GM18517 (cell line): ENCODE measurements at regions not wholly inside any gene's neighbourhood (a gene's known extent, or its start where the extent isn't known, plus 50 kb on each side); places are given as distances from the start of the nearest gene placed in this dataset.
"Not testable (repeated sequence)": the region's sequence is repeated elsewhere in the genome, so short reads cannot be mapped to it uniquely, and the experiment has no call there.

Experiments
- ATAC-seq: cut with Tn5 transposase; IDR thresholded peaks from one replicate; pipeline ENCODE4 v1.9.1; 2021; ENCODE audit warnings: mild to moderate bottlenecking, moderate library complexity; ENCODE audit not compliant: unreplicated experiment

GRCh38 chr21:5065240-5066211 is 5455.9 kb upstream of the TPTE start:
- ATAC-seq = peak; percentile 77

DNA sequence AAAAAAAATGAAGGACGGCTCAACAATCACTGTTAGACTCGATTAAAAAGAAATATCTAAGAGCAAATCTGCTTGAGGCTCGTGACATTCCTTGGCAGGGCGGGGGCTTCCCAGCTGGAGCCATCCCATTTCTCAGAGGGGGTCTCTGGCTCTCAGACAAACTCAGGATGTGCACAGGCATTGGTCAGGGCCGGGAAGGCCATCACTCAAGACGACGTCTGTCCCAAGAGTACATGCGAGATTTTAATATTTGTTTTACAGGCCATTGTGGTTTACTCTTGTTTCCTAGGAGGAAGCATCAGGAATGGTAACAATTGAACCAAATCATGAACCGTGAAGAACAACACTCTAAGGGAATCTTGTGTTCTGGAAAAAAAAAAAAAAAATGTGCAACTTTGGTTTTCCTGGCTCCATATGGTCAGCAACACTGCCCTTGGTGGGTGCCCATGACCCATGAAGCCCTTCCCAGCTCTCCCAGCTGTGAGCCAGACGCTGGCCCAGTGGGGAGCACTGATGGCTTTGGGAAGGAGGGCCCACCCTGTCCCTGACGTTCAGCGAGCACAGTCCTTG is 5454.6 kb upstream of the TPTE start:
- not testable (repeated sequence) for ATAC-seq

- ATAC-seq = not testable (repeated sequence)
Observed at GRCh38 chr21:5067326-5068048, 5453.9 kb upstream of the TPTE start.

DNA sequence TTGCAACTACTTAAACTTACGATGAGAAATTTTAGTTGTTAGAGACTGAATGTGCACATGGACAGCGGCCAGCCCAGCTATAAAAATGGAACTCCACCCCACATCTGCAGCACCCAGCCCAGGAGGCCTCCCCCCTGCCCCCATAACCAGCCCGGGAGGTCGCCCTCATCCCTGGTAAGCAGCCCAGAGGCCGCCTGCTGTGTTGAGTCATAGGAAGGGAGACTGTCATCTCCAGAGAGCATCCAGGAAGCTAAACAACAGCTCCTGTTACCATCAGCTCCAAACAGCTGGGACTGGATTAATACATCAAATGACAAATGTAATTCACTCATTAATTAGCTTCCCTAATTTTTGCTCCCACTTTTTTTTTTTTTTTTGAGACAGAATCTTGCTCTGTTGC is 5452.7 kb upstream of the TPTE start:
- not testable (repeated sequence) for ATAC-seq

DNA sequence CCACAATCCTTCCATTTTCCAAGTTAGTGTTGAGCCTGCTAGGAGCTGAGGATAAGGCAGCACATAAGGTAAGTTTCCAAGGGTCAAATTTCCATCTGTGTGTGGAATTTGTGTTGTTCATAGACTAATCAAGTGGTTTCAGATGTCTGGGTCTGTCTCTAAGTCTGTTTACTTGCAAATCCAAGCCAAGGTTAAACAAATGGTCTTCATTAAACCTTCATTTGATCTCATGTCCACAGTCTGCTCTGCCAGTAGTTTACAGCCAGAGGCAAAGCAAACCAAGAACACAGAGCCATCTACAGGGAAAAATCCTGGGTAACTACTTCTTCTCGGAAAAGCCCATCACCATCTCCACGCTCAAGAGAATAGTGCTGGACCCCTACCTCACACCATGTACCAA is 5450.2 kb upstream of the TPTE start:
- not testable (repeated sequence) for ATAC-seq

- not testable (repeated sequence) for ATAC-seq
Observed at GRCh38 chr21:5076854-5077253, 5444.5 kb upstream of the TPTE start.

DNA sequence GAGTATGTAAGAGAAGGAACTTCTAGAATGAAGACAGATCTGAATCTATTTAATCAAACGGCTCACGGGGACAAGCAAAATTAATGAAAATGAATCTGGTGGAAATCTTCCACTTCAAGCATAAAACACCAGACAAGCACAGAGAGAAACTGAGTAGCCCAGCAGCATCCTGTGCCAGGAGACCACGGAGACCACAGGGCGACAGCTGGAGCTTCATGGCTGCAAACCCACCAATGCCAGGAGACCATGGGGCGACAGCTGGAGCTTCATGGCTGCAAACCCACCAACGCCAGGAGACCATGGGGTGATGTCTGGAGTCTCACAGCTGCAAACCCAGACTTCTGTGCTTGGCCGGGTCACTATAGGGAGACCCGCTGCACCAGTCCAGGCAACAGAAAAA is 5442.0 kb upstream of the TPTE start:
- ATAC-seq = not testable (repeated sequence)

GRCh38 chr21:5080015-5080414 is 5441.4 kb upstream of the TPTE start:
- ATAC-seq = not testable (repeated sequence)

DNA sequence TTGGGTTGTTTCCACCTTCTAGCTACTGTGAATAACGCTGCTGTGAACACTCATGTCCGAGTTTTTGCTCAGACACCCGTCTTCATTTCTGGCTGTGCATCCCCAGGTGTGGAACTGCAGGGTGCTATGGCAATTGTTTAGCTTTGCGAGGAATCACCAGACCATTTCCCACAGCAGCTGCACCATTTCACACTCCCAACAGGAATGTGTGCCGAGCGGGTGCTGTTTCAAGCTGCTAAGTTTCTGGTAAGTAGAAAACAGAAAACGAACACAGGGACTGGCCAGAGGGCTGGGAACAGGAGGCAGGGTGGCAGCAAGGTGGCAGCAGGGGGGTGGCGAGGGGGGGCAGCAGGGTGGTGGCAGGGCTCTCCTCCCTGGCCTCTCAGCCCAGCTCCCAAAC is 5437.1 kb upstream of the TPTE start:
- not testable (repeated sequence) for ATAC-seq

DNA sequence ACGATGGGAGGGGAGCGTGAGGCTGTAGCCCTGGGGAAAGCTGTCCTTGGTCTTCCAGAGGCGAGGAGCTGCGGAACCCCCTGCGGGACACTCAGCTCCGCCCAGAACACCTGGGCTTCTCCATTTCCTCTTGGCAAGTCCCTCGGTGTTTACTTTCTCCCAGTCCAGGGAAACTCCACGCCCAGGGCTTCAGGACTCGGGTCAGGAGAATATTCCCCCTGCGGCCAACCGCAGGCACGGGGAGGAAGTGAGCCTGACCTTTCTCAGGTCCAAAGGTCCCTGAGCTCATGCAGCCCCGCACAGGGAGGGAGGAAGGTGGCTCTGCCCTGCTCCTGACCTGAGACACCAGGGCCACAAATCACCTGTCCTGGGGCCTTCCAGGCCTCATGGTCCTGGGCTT is 5435.9 kb upstream of the TPTE start:
- not testable (repeated sequence) for ATAC-seq

GRCh38 chr21:5086416-5086815 is 5435.0 kb upstream of the TPTE start:
- not testable (repeated sequence) for ATAC-seq

DNA sequence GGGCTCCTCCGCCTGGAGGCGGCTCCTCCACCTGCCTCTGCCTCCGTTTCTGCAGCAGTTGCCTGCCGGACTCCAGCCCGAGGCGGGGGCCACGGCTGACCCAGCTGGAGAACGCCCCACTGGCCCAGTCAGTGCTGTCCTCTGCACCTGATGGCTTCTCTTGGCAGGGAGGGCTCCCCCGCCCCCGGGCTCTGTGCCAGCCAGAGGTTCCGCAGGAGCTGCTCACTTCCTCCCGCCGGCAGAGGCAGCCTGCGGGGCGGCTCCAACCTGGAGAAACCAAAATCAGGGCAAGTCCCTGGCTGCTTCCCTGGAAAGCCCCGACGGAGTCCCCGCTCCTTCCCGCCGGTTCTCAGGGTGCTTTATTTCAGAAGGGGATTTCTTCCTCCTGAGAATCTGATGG is 5432.6 kb upstream of the TPTE start:
- not testable (repeated sequence) for ATAC-seq

DNA sequence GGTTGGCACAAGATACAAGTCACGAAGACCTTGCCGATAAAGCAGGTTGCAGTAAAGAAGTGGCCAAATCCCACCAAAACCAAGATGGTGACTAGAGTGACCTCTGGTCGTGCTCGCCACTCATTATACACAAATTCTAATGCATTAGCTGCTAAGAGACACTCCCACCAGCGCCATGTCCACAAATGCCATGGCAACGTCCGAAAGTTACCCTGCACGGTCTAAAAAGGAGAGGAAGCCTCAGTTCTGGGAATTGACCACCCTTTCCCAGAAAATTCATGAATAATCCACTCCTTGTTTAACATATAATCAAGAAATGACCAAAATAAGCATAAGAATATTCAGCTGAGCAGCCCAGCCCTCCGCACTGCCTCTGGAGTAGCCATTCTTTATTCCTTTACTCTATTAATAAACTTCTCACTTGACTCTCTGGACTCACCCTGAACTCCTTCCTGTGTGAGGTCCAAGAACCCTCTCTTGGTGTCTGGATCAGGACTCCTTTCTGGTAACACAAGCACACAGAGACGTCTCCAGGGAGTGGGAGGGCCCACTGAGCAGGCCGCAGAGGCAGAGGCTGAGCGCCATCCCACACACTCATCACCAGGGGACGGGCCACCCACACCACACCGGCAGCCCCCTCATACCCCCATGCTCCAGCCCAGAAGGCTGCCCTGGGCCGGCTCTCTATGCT is 5431.8 kb upstream of the TPTE start:
- not testable (repeated sequence) for ATAC-seq

DNA sequence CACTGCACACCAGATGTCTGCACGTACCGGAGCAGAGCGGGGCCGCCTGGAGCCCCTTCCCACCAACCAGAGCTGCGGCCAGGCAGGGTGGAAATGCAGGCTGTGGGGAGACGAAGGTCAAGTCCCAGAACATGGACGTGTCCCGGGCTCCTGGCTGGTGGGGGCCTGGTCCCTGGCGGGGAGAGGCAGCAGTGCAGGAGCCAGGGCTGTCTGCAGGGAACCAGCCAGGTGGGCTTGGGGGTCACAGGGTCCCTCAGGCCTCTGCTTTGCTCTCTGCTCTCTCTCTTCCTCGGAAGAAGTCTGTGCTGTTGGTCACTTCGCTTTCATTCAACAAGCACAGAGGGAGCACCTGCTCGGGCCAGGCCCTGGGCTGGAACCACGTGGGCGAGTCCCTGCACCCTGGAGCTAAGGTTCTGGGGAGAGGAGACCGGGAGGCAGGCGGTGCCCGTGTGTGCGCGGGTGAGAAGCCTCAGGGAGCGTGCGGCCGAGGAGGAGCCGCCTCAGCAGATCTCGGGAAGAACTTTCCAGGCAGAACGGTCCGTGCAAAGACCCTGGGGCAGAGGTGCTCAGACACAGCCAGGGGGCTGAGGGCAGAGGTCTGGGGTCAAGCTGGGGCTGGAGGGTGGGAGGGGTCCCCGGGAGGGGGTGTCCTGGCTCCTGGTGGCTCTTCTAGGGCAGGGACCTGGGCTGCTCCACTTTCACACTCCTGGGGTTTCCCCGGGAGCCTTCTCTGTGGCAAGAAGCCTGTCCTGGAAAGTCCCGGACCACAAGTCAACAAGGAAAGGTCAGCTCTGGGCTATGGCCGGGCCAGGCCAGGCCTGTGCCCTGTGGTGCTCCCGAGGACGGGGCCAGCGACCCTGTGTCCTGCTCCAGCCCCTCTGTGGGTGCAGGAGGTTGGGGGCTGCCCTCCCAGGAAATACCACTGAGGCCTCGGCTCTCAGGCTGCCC is 5431.0 kb upstream of the TPTE start:
- ATAC-seq = not testable (repeated sequence)

DNA sequence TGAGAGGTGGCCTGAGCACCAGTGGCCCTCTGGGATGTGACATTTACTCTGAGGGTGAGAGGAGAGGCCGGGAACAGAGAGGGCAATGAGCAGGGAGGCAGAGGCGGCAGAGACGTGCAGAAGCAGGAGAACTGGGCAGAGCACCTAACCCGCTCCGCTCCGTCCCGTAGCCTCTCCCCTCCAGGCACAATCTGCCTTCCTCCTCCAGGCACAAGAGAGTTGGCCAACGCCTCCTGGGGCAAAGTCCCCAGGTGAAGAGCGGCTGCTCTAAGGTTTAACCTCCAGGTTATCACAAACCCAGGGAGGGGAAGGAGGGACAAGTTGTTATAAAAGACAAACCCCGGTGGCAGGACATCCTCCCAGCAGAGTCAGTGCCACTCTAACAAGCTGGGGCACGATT is 5430.1 kb upstream of the TPTE start:
- not testable (repeated sequence) for ATAC-seq

- ATAC-seq = not testable (repeated sequence)
Observed at GRCh38 chr21:5095628-5096027, 5425.8 kb upstream of the TPTE start.

- ATAC-seq = not testable (repeated sequence)
Observed at GRCh38 chr21:5098010-5098743, 5423.2 kb upstream of the TPTE start.

- not testable (repeated sequence) for ATAC-seq
Observed at GRCh38 chr21:5100604-5101174, 5420.7 kb upstream of the TPTE start.

DNA sequence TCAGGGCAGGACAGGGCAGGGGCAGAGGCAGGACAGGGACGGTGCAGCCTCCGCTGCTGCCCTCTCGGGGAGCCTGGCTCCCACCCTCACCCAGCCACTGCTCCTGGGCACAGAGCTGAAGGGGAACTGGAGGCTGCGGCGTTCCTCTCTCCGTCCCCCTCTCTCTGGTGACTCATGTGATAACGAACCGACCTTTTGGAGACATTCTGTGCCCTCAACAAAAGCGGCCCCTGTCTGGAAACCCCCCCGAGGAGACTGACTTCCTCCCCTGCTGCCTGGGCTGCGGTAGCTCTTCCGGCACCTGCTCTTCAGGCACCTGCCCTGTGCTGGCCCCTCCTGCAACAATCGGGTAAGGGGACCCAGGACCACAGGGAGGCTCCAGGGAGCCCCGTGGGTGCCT is 5419.6 kb upstream of the TPTE start:
- peak; percentile 57 for ATAC-seq
